GM18498 (cell line): ENCODE measurements at regions not wholly inside any gene's neighbourhood (a gene's known extent, or its start where the extent isn't known, plus 50 kb on each side); places are given as distances from the start of the nearest gene placed in this dataset.

Source experiments
- ATAC-seq: cut with Tn5 transposase; IDR thresholded peaks from one replicate; pipeline ENCODE4 v1.9.1; 2021; ENCODE audit warnings: mild to moderate bottlenecking, moderate library complexity; ENCODE audit not compliant: unreplicated experiment

DNA sequence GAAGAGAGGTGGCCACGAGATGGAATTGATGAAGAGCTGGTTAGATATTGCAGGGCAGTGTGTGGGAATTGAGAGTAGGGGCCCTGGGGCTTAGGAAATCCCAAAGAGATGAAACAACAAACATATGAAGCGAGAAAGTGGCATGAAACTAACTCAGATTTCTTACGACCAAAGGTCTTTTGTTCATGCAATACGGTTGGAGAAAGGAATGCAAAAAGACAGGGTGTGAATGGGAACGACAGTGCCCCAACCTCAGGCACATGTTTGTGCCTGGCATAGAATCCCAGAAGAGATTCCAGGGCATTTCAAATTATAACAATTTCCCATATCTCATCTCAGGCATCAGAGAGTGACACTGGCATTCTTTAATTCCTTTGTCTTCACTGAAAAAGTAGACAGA, 199.2 kb downstream of the ACTL7B start:
- no peak for ATAC-seq

DNA sequence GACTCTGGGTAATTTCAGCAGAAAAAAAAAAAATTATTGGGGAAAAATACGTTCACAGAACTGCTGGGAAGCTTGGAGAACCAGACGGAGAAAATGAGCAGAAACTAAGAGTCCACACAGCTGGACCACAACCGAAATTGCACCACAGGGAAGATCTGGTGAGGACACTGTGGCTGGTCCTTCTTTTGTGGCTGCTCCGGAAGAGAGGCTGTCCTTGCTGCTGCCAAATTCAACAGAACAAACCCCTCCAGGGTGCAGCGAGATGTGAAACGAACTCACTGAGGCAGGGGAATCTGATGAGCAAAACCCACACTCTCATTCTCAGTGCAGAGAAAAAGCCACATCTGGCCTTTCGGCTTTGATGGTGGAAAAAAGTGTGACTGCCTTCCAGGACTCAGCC, 200.0 kb downstream of the ACTL7B start:
- ATAC-seq = no peak

GRCh38 chr9:108654566-108654965, 201.2 kb downstream of the ACTL7B start:
- ATAC-seq = no peak

GRCh38 chr9:108652851-108653250, 202.9 kb downstream of the ACTL7B start:
- no peak for ATAC-seq

DNA sequence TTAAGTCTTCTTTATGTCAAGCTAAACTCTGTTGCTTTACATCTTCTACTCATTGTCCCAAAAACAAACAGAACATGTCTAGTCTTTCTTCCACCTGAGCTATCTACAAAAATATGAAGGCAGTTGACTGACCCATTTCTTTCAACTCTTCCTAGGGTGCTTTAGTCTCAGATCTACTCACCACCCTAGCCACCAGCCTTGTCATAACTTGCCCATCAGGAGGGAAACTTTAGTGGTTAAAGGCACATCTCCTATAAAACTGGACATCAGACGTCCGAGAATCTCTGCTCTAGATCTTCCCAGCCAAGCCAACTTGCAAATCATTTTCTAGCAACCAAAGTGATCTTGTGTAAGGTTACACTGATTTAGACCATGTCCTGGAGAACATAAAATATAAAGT, 205.0 kb downstream of the ACTL7B start:
- no peak for ATAC-seq

- no peak for ATAC-seq
Observed at GRCh38 chr9:108645520-108645919, 210.3 kb downstream of the ACTL7B start.

GRCh38 chr9:108643731-108644510, 211.9 kb downstream of the ACTL7B start:
- ATAC-seq = no peak

DNA sequence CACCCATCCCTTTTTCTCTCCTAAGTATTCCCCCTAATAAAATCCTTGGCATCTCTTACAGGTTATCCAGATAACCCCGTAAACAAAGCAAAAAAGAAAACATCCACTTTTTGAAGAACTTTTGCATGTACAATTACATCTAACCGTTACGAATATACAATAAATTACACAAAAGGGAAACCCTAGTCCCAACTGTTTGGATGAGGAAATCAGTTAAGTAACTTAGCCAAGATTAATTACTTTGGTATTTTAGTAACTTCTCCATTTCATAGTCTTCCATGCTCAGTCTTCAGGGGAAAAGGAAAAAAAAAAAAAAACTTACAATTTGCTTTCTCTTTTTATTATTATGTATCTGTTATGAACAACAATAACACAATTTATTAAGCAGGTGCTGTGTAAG, 212.9 kb downstream of the ACTL7B start:
- ATAC-seq = no peak

- ATAC-seq = no peak
Observed at GRCh38 chr9:108640230-108640629, 215.6 kb downstream of the ACTL7B start.

DNA sequence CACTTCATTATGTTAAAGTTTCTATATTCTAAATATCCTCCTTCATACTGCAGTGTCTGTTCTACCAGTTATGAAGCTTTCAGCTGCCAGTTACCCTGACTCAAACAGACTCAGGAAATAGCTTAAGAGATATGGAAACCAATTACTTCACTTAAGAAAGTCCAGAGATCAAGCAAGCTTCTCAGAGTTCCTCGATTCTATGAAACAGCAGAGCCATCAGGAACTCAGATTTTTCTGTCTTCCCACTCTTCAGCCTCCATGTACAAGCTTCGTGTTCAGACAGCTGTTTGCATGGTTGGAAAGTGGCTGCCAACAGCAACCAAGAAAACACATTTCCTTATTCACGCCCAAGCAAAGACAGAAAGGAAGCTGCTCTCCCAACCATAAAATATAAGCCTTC, 216.1 kb downstream of the ACTL7B start:
- ATAC-seq = no peak

DNA sequence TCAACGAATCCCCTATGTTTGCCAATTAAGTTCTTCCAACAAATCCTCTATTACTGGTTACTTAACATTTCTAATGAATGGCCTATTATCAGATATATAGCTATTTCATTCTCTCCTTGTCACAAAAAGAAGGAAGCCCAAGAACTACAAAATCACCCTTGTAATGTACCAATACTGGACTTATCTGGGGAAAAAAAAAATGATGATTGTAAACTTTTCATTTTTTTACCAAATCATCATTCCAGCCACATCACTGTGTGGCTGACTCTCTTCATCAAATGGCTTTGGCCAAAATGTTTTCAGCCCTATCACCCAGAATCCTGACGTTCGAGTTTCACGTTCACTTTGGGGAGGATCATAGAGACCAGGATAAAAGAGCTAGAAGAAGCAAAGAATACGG, 216.7 kb downstream of the ACTL7B start:
- no peak for ATAC-seq

GRCh38 chr9:108637340-108637739, 218.4 kb downstream of the ACTL7B start:
- no peak for ATAC-seq

DNA sequence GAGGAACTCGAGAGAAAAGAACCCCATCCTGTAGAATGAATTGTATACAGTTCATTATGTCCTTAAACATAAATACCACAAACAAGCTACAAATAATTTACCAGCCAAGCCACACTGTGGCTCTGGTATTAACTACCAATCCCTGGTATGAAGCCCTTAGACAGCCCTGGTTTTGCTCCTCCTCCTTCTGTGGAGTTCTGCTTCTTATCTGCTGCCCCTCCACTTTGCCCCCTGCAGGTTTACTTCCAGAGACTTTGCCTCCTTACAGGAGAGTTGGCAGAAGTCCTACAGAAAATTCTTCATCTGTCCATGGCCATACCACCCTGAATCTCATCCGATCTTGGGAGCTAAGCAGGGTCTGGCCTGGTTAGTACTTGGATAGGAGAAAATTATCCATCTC, 219.8 kb downstream of the ACTL7B start:
- ATAC-seq = no peak

DNA sequence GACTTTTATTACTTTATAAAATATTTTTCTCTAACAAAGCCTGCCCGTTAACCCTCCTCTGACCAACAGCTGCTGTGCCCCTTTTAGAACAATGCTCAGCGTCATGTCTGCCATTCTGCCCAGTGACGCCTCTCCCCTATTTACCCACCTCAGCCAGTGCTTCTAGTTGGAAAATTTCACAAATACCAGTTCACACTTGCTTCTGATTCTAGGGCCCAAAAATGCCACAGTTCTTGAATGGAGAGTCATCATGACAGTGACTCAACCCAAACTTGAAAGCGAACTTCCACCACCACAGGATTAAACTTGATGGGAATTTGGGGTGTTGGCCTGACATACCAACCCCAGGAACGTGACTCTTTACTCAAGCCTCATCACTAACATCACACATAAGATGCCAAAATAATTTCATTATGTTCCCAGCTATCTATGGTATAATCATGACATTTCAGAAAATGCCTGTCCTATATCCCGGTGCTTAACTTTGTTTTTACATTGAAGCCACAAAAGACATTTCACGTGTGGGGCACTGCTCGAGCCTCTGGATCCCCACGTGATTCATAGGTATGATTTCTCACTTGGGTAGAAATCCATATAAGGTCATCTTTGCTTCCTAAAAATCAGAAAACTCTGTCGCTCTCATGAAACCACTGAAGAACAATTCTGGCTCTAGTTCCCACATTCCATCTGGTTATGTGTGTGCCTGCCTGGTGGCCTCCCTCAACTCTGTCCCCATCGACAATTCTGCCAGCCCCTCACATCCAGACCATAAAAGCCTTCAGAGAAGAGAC, 220.9 kb downstream of the ACTL7B start:
- no peak for ATAC-seq

DNA sequence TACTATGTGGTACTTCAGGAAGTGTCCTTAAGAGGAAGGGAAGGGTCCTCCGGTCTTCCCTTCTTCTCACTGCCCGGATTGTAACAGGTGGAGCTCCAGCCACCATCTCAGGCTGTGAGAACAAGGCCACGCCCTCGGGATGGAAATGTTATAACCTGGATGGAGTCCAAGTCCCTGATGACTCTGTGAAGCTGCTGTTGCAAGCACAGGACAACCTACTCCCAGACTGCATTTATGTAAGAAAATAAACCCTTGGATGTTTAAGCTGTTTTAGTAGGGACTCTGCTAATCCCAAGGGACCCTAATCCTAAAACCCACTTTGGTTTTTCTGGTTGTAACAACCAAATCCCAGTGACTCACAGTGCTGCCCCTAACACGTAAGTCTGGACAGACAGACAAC, 221.6 kb downstream of the ACTL7B start:
- ATAC-seq = no peak

GRCh38 chr9:108631496-108632285, 224.1 kb downstream of the ACTL7B start:
- ATAC-seq = no peak

- ATAC-seq = no peak
Observed at GRCh38 chr9:108628316-108628715, 227.5 kb downstream of the ACTL7B start.

GRCh38 chr9:108626743-108627142, 229.0 kb downstream of the ACTL7B start:
- no peak for ATAC-seq

DNA sequence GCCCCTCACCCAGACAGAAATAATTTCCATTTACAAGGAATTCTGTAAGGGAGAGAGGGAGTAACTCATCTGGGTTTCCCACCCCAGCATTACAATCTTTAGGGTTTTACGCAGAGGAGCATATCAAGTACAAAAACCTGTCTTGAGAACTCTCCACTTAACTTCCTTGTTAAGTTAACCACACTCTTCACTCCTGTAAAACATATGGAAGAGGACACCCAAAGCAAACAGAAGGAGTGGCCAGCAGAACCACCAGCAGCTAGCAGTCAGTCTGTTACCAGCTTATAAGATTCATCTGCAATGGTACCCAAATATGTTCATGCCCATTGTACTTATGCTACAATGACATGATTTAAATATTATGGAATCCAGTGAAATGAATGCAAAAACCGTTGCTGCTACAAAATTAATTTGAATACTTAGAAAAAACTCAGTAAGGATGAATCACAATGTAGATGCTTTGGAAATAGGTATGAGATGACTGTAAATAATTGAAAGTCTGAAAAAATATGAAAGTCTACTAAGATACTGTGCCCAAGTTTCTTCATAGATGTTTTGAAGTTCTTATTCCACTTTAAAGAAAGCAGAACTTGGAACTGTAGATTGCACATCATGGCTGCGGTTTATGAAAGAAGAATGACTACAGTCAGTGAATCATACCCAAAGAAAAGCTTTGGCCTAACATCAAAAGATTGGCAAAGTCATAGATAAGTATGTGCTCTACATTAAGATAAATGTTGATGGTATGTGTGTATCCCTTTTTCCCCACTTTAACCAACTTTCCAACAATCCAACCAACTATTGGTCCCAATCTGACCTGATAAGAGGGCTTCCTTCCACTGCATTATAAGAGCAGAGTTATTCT, 233.6 kb downstream of the ACTL7B start:
- ATAC-seq = no peak

DNA sequence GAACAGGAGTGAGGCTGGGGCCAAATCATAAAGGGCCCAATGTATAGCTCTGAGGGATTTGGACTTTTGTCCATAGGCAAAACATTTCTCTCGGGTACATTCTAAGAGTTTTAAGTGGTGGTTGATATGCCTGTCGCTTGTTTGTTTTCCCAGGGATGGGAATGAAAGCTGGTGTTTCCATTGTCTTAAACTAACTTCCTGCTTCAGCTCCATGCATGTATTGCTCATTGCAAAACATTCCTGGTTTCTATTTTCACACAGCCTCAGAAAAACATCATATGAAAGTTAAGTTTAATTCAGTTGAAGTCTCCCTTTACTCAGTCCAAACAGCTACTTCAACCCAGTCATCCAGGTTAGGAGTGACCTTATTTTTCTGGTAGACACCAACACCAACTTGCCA, 235.0 kb downstream of the ACTL7B start:
- no peak for ATAC-seq
